ENCODE measurements at regions not wholly inside any gene's neighbourhood (a gene's known extent, or its start where the extent isn't known, plus 50 kb on each side); places are given as distances from the start of the nearest gene placed in this dataset.
"Not testable (repeated sequence)": the region's sequence is repeated elsewhere in the genome, so short reads cannot be mapped to it uniquely, and the experiment has no call there.

- Histone ChIP-seq H2AFZ (no peak overlapping the region), H3K79me2 (ENCODE audit: low read depth) (no peaks in the 10 kb centered on the region), H3K9me2 (ENCODE audit: insufficient read depth) (no peaks in the 10 kb centered on the region), H3K36me3 (ENCODE audit: low read depth) (no peaks in the 10 kb centered on the region), H4K20me1 (ENCODE audit: insufficient read depth) (no peaks in the 10 kb centered on the region), H3K4me2 (no peak overlapping the region), H3K4me1 (replicated peaks; ENCODE audit: insufficient read depth) (no peaks in the 10 kb centered on the region), H3K4me3 (no peak overlapping the region), H3K27me3 (ENCODE audit: insufficient read depth, low read depth) (no peaks in the 10 kb centered on the region), H3F3A (ENCODE audit: insufficient read depth, low read depth) (no peaks in the 10 kb centered on the region), H3K27ac (no peak overlapping the region), H3K9me3 (ENCODE audit: insufficient read depth, low read depth) (peaks cover 4% of the 10 kb centered on the region; the same call in 1 of the 2 replicates)
- ChIA-PET POLR2A (ENCODE audit: unreplicated experiment) (no interaction called here), CTCF (no interaction called here)
- BruUV-seq (replicated peaks), result no TSS peak
- intact Hi-C loops (cut with micrococcal nuclease; ENCODE audit: unreplicated experiment), result no loop called here
- DNase-seq, result no peak
- TF ChIP-seq EZH2 (IDR thresholded peaks at IDR 0.05; ENCODE audit: low read depth) (no peak), CTCF (conservative IDR thresholded peaks at IDR 0.05) (no peak)
Measured at GRCh38 chr11:121904148-121904547, 211.9 kb downstream of the BLID start.

DNA sequence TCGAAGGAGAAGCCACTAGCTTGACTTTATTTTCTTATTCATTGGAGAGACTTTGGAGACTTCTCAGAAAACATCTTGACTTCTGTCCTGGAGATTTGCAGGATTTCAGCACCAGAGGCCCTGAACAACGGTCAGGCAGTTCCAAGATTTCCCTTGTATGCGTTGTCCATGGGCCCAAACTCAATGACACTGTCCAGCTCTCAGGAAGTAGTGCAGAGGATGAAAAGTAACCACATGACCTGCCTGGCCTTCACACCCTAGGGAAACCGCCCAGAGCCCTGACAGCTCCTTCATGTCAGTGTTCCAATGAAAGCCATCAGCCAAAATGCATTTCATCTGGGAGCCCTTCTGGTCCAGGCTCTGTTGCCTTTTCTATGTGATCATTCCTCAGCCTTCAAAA lies 214.1 kb downstream of the BLID start:
- Histone ChIP-seq H3K4me2 (no peak overlapping the region), H3K79me2 (ENCODE audit: low read depth) (no peaks in the 10 kb centered on the region), H3K27ac (no peak overlapping the region), H3K27me3 (ENCODE audit: insufficient read depth, low read depth) (no peaks in the 10 kb centered on the region), H3K36me3 (ENCODE audit: low read depth) (no peaks in the 10 kb centered on the region), H3K4me1 (replicated peaks; ENCODE audit: insufficient read depth) (no peaks in the 10 kb centered on the region), H3K9me2 (ENCODE audit: insufficient read depth) (no peaks in the 10 kb centered on the region), H2AFZ (no peak overlapping the region), H4K20me1 (ENCODE audit: insufficient read depth) (no peaks in the 10 kb centered on the region), H3K9me3 (ENCODE audit: insufficient read depth, low read depth) (peaks cover 4% of the 10 kb centered on the region; the same call in 1 of the 2 replicates), H3F3A (ENCODE audit: insufficient read depth, low read depth) (no peaks in the 10 kb centered on the region), H3K4me3 (no peak overlapping the region)
- TF ChIP-seq EZH2 (IDR thresholded peaks at IDR 0.05; ENCODE audit: low read depth), result no peak
- TF ChIP-seq CTCF (conservative IDR thresholded peaks at IDR 0.05), result no peak
- BruUV-seq (replicated peaks), result no TSS peak
- no peak for DNase-seq
- ChIA-PET POLR2A (ENCODE audit: unreplicated experiment) (no interaction called here), CTCF (no interaction called here)
- intact Hi-C loops (cut with micrococcal nuclease; ENCODE audit: unreplicated experiment), result no loop called here

DNA sequence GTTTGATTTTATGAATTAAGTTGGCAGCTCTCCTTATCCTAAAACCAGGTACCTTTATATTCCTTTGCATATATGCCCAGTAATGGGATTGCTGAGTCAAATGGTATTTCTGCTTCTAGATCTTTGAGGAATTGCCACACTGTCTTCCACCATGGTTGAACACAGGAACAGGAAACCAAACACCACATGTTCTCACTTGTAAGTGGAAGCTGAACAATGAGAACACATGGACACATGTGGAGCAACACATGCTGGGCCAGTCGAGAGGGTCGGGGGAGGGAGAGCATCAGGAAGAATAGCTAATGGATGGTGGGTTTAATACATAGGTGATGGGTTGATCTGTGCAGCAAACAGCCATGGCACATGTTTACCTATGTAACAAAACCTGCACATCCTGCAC lies 214.6 kb downstream of the BLID start:
- H3K9me2 ChIP-seq (ENCODE audit: insufficient read depth); H3K4me2 ChIP-seq; H3F3A ChIP-seq (ENCODE audit: insufficient read depth, low read depth); H4K20me1 ChIP-seq (ENCODE audit: insufficient read depth); H3K79me2 ChIP-seq (ENCODE audit: low read depth); BruUV-seq (replicated peaks); H2AFZ ChIP-seq; H3K36me3 ChIP-seq (ENCODE audit: low read depth); H3K4me3 ChIP-seq; DNase-seq; H3K27me3 ChIP-seq (ENCODE audit: insufficient read depth, low read depth); H3K27ac ChIP-seq; CTCF ChIA-PET; H3K9me3 ChIP-seq (ENCODE audit: insufficient read depth, low read depth); POLR2A ChIA-PET (ENCODE audit: unreplicated experiment); intact Hi-C loops (cut with micrococcal nuclease; ENCODE audit: unreplicated experiment); H3K4me1 ChIP-seq (replicated peaks; ENCODE audit: insufficient read depth): not testable (repeated sequence)

GRCh38 chr11:121899520-121899919 lies 216.5 kb downstream of the BLID start:
- no peaks in the 10 kb centered on the region for H3K9me3 ChIP-seq (ENCODE audit: insufficient read depth, low read depth)
- H2AFZ ChIP-seq, result no peak overlapping the region
- BruUV-seq (replicated peaks), result no TSS peak
- no peaks in the 10 kb centered on the region for H3K79me2 ChIP-seq (ENCODE audit: low read depth)
- no peaks in the 10 kb centered on the region for H3K36me3 ChIP-seq (ENCODE audit: low read depth)
- no peaks in the 10 kb centered on the region for H3K27me3 ChIP-seq (ENCODE audit: insufficient read depth, low read depth)
- POLR2A ChIA-PET (ENCODE audit: unreplicated experiment), result no interaction called here
- intact Hi-C loops (cut with micrococcal nuclease; ENCODE audit: unreplicated experiment), result no loop called here
- H3K4me2 ChIP-seq, result no peak overlapping the region
- CTCF ChIA-PET, result no interaction called here
- no peaks in the 10 kb centered on the region for H4K20me1 ChIP-seq (ENCODE audit: insufficient read depth)
- no peaks in the 10 kb centered on the region for H3K9me2 ChIP-seq (ENCODE audit: insufficient read depth)
- no peak for DNase-seq
- H3K4me3 ChIP-seq, result no peak overlapping the region
- H3F3A ChIP-seq (ENCODE audit: insufficient read depth, low read depth), result no peaks in the 10 kb centered on the region; the same call in 1 of the 2 replicates
- TF ChIP-seq CTCF (conservative IDR thresholded peaks at IDR 0.05) (no peak), EZH2 (IDR thresholded peaks at IDR 0.05; ENCODE audit: low read depth) (no peak)
- no peak overlapping the region for H3K27ac ChIP-seq
- H3K4me1 ChIP-seq (replicated peaks; ENCODE audit: insufficient read depth), result peaks cover 21% of the 10 kb centered on the region
